ENCODE measurements at regions not wholly inside any gene's neighbourhood (a gene's known extent, or its start where the extent isn't known, plus 50 kb on each side); places are given as distances from the start of the nearest gene placed in this dataset.

GRCh38 chr2:47302308-47302707 is 66.8 kb upstream of the EPCAM start:
- H3K9ac ChIP-seq (ENCODE audit: low read depth, low read length): no peak overlapping the region
- no peaks in the 10 kb centered on the region for H3K36me3 ChIP-seq (ENCODE audit: control insufficient read depth, insufficient read depth, low read length)
- H3K4me3 ChIP-seq (ENCODE audit: low read depth, low read length): no peak overlapping the region
- H3K4me1 ChIP-seq (ENCODE audit: control insufficient read depth, insufficient read depth, low read length): peaks cover 4% of the 10 kb centered on the region
- H3K27me3 ChIP-seq (ENCODE audit: control insufficient read depth, insufficient read depth, low read length): no peaks in the 10 kb centered on the region
- H3K9me3 ChIP-seq (ENCODE audit: control insufficient read depth, insufficient read depth, low read length): no peaks in the 10 kb centered on the region

- Histone ChIP-seq H3K9ac (ENCODE audit: low read depth, low read length) (no peak overlapping the region), H3K4me1 (ENCODE audit: control insufficient read depth, insufficient read depth, low read length) (peaks cover 4% of the 10 kb centered on the region), H3K4me3 (ENCODE audit: low read depth, low read length) (no peak overlapping the region)
Observed at GRCh38 chr2:47301731-47302130, 67.4 kb upstream of the EPCAM start.

DNA sequence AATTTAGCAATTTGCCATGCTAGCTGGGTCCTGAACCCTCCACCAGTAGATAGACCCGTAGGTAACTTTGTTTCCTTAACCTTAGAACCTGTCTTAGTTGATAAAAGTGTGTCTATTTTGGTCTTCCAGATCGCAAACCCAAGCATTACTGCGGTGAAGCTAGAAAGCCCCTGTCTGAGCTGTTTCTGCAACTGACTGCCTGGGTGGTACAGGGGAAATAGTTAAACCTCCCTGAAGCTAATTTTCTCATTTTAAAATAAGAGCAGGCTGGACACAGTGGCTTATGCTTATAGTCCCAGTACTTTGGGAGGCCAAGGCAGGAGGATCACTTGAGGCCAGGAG is 67.9 kb upstream of the EPCAM start:
- H3K36me3 ChIP-seq (ENCODE audit: control insufficient read depth, insufficient read depth, low read length): no peaks in the 10 kb centered on the region
- no peak overlapping the region for H3K4me3 ChIP-seq (ENCODE audit: low read depth, low read length)
- H3K9ac ChIP-seq (ENCODE audit: low read depth, low read length): no peak overlapping the region
- H3K4me1 ChIP-seq (ENCODE audit: control insufficient read depth, insufficient read depth, low read length): peaks cover 4% of the 10 kb centered on the region
- no peaks in the 10 kb centered on the region for H3K9me3 ChIP-seq (ENCODE audit: control insufficient read depth, insufficient read depth, low read length)
- H3K27me3 ChIP-seq (ENCODE audit: control insufficient read depth, insufficient read depth, low read length): no peaks in the 10 kb centered on the region

More at GRCh38 chr2:47301731-47302130, 67.4 kb upstream of the EPCAM start:
- Histone ChIP-seq H3K36me3 (ENCODE audit: control insufficient read depth, insufficient read depth, low read length) (no peaks in the 10 kb centered on the region), H3K9me3 (ENCODE audit: control insufficient read depth, insufficient read depth, low read length) (no peaks in the 10 kb centered on the region), H3K27me3 (ENCODE audit: control insufficient read depth, insufficient read depth, low read length) (no peaks in the 10 kb centered on the region)

GRCh38 chr2:47300609-47301276 is 68.4 kb upstream of the EPCAM start:
- Histone ChIP-seq H3K27me3 (ENCODE audit: control insufficient read depth, insufficient read depth, low read length) (no peaks in the 10 kb centered on the region), H3K4me1 (ENCODE audit: control insufficient read depth, insufficient read depth, low read length) (peaks cover 4% of the 10 kb centered on the region), H3K9ac (ENCODE audit: low read depth, low read length) (no peak overlapping the region), H3K36me3 (ENCODE audit: control insufficient read depth, insufficient read depth, low read length) (no peaks in the 10 kb centered on the region), H3K9me3 (ENCODE audit: control insufficient read depth, insufficient read depth, low read length) (no peaks in the 10 kb centered on the region), H3K4me3 (ENCODE audit: low read depth, low read length) (no peak overlapping the region)

DNA sequence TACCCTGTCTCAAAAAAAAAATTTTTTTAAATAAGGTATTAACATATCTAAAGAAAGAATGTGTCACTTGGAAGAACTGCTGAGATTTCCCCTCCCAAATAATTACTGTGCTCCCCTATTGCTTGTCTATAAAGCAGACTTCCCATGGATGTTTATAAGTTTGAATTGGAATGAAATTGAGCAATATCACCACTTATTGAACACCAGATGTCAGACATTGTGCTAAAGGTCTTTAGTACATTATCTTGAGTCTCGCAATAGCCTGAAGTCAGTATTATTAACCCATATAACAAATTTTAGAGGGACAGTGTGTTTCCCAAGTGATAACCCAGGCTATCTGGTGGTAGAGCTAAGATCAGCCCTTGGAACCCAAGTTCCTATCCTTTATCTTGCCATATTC is 69.0 kb upstream of the EPCAM start:
- no peaks in the 10 kb centered on the region for H3K27me3 ChIP-seq (ENCODE audit: control insufficient read depth, insufficient read depth, low read length)
- H3K4me1 ChIP-seq (ENCODE audit: control insufficient read depth, insufficient read depth, low read length): peaks cover 8% of the 10 kb centered on the region
- H3K4me3 ChIP-seq (ENCODE audit: low read depth, low read length): no peak overlapping the region
- no peaks in the 10 kb centered on the region for H3K36me3 ChIP-seq (ENCODE audit: control insufficient read depth, insufficient read depth, low read length)
- H3K9me3 ChIP-seq (ENCODE audit: control insufficient read depth, insufficient read depth, low read length): no peaks in the 10 kb centered on the region
- H3K9ac ChIP-seq (ENCODE audit: low read depth, low read length): no peak overlapping the region

- H3K9me3 ChIP-seq (ENCODE audit: control insufficient read depth, insufficient read depth, low read length): no peaks in the 10 kb centered on the region
- H3K9ac ChIP-seq (ENCODE audit: low read depth, low read length): no peak overlapping the region
- H3K4me1 ChIP-seq (ENCODE audit: control insufficient read depth, insufficient read depth, low read length): peaks cover 8% of the 10 kb centered on the region
- no peak overlapping the region for H3K4me3 ChIP-seq (ENCODE audit: low read depth, low read length)
- H3K27me3 ChIP-seq (ENCODE audit: control insufficient read depth, insufficient read depth, low read length): no peaks in the 10 kb centered on the region
- H3K36me3 ChIP-seq (ENCODE audit: control insufficient read depth, insufficient read depth, low read length): no peaks in the 10 kb centered on the region
Observed at GRCh38 chr2:47299555-47299954, 69.6 kb upstream of the EPCAM start.

- Histone ChIP-seq H3K9me3 (ENCODE audit: control insufficient read depth, insufficient read depth, low read length) (no peaks in the 10 kb centered on the region), H3K9ac (ENCODE audit: low read depth, low read length) (no peak overlapping the region), H3K27me3 (ENCODE audit: control insufficient read depth, insufficient read depth, low read length) (no peaks in the 10 kb centered on the region), H3K4me3 (ENCODE audit: low read depth, low read length) (no peak overlapping the region), H3K4me1 (ENCODE audit: control insufficient read depth, insufficient read depth, low read length) (peaks cover 6% of the 10 kb centered on the region), H3K36me3 (ENCODE audit: control insufficient read depth, insufficient read depth, low read length) (no peaks in the 10 kb centered on the region)
Observed at GRCh38 chr2:47298771-47299170, 70.3 kb upstream of the EPCAM start.

- no peak overlapping the region for H3K4me3 ChIP-seq (ENCODE audit: low read depth, low read length)
- H3K4me1 ChIP-seq (ENCODE audit: control insufficient read depth, insufficient read depth, low read length): peaks cover 4% of the 10 kb centered on the region
- no peaks in the 10 kb centered on the region for H3K9me3 ChIP-seq (ENCODE audit: control insufficient read depth, insufficient read depth, low read length)
- H3K9ac ChIP-seq (ENCODE audit: low read depth, low read length): no peak overlapping the region
- H3K27me3 ChIP-seq (ENCODE audit: control insufficient read depth, insufficient read depth, low read length): no peaks in the 10 kb centered on the region
- no peaks in the 10 kb centered on the region for H3K36me3 ChIP-seq (ENCODE audit: control insufficient read depth, insufficient read depth, low read length)
Observed at GRCh38 chr2:47297767-47298425, 71.2 kb upstream of the EPCAM start.

- no peaks in the 10 kb centered on the region for H3K36me3 ChIP-seq (ENCODE audit: control insufficient read depth, insufficient read depth, low read length)
- H3K4me1 ChIP-seq (ENCODE audit: control insufficient read depth, insufficient read depth, low read length): peaks cover 4% of the 10 kb centered on the region
- no peak overlapping the region for H3K9ac ChIP-seq (ENCODE audit: low read depth, low read length)
- no peaks in the 10 kb centered on the region for H3K27me3 ChIP-seq (ENCODE audit: control insufficient read depth, insufficient read depth, low read length)
- H3K9me3 ChIP-seq (ENCODE audit: control insufficient read depth, insufficient read depth, low read length): no peaks in the 10 kb centered on the region
- H3K4me3 ChIP-seq (ENCODE audit: low read depth, low read length): no peak overlapping the region
Observed at GRCh38 chr2:47295981-47296635, 73.0 kb upstream of the EPCAM start.

DNA sequence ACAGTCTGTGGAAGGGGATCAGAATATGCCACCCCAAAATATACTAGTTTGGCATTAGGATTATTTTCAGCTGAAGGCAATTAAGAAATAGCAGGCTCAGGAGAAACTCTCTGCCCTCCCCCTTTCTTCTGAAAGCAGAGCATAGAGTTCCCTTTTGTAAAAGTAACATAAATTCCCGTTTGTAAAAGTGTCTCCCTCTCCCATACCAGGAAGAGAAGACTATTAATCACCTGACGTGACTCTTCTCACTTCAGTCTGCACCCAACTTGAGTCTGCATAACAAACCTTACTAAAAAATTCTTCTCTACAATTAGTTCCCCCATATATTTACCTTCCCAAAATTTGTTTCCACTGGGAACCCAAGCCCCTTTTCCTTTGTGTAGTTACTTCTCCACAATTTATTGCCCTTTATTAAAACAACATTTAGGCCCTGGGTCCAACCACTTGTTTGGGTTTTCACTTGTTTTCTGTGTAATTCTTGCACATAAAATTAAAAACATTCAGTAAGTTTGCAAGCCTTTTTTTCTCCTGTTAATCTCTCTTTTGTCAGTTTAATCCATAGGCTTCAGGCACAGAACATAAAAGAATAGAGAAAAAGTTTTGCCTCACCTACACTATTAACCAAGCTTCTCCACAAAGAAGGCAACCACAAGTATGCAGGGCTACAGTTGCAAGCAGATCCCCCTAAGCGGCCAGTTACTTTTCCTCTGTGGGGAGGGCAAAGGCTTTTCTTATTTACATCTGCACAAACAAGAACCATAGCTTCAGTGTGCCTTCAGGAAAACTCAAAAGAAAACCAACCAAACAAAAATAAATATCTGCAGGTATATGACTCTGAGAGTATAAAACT is 73.8 kb upstream of the EPCAM start:
- no peak overlapping the region for H3K4me3 ChIP-seq (ENCODE audit: low read depth, low read length)
- no peaks in the 10 kb centered on the region for H3K36me3 ChIP-seq (ENCODE audit: control insufficient read depth, insufficient read depth, low read length)
- H3K9ac ChIP-seq (ENCODE audit: low read depth, low read length): no peak overlapping the region
- H3K9me3 ChIP-seq (ENCODE audit: control insufficient read depth, insufficient read depth, low read length): no peaks in the 10 kb centered on the region
- H3K4me1 ChIP-seq (ENCODE audit: control insufficient read depth, insufficient read depth, low read length): peaks cover 4% of the 10 kb centered on the region
- no peaks in the 10 kb centered on the region for H3K27me3 ChIP-seq (ENCODE audit: control insufficient read depth, insufficient read depth, low read length)

DNA sequence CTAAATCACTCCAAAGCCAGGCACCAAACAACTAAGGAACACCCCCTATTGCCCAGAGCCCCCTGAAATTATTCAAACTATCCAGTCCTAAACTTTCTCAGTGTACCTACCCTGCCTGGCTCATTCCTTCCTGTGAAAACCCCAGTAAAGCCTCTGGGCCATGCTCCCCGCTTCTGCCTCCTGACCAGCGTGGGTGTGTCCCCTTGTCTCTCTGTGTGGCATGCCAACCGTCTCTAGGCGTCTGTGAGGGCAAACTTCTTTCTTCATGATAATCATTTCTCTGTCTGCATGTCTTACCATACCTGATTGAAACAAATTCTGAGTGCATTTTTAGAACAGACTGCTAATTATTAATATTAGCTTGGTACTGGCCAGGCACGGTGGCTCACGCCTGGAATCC is 75.1 kb upstream of the EPCAM start:
- Histone ChIP-seq H3K9ac (ENCODE audit: low read depth, low read length) (no peak overlapping the region), H3K9me3 (ENCODE audit: control insufficient read depth, insufficient read depth, low read length) (no peaks in the 10 kb centered on the region), H3K36me3 (ENCODE audit: control insufficient read depth, insufficient read depth, low read length) (no peaks in the 10 kb centered on the region), H3K27me3 (ENCODE audit: control insufficient read depth, insufficient read depth, low read length) (no peaks in the 10 kb centered on the region), H3K4me1 (ENCODE audit: control insufficient read depth, insufficient read depth, low read length) (peaks cover 4% of the 10 kb centered on the region), H3K4me3 (ENCODE audit: low read depth, low read length) (no peak overlapping the region)
